Mesenchymal stem cell (in vitro differentiated cells and primary cell): ENCODE measurements at regions not wholly inside any gene's neighbourhood (a gene's known extent, or its start where the extent isn't known, plus 50 kb on each side); places are given as distances from the start of the nearest gene placed in this dataset.
A peak's percentile ranks its signal among the peaks of the same experiment; 100 is the strongest.

Source experiments
- DNase-seq: peaks from one replicate; pipeline ENCODE4 v3.0.0-alpha.2; 2013
- H2AFZ ChIP-seq: one replicate; pipeline ENCODE4 v1.6.1; 2013; ENCODE audit warnings: low read depth, mild to moderate bottlenecking, control low read depth, inconsistent platforms, low read length, moderate library complexity
- H2AK5ac ChIP-seq: 2 replicates; pipeline ENCODE4 v1.6.1; 2013; ENCODE audit warnings: low read length, moderate library complexity, mild to moderate bottlenecking, inconsistent platforms; ENCODE audit not compliant: severe bottlenecking
- H2BK120ac ChIP-seq: one replicate; pipeline ENCODE4 v1.6.1; 2013; ENCODE audit warnings: low read depth, mild to moderate bottlenecking, inconsistent platforms, low read length, moderate library complexity
- H2BK12ac ChIP-seq, 2 experiments: one replicate each; pipeline ENCODE4 v1.6.1; 2013; ENCODE audit warnings: inconsistent platforms in 2 of 2, low read length in 2 of 2, mild to moderate bottlenecking in 2 of 2, moderate library complexity in 2 of 2, control low read depth in 1 of 2
- H2BK15ac ChIP-seq: one replicate; pipeline ENCODE4 v1.6.1; 2013; ENCODE audit warnings: mild to moderate bottlenecking, low read depth, inconsistent platforms; ENCODE audit not compliant: poor library complexity, severe bottlenecking
- H2BK5ac ChIP-seq: 2 replicates; pipeline ENCODE4 v1.6.1; 2013; ENCODE audit warnings: low read depth, mild to moderate bottlenecking, low read length, control low read depth, inconsistent platforms; ENCODE audit not compliant: poor library complexity, severe bottlenecking
- H3K14ac ChIP-seq, 2 experiments: one replicate each; pipeline ENCODE4 v1.6.1; 2013; ENCODE audit warnings: inconsistent platforms in 2 of 2, low read length in 2 of 2, control low read depth in 1 of 2, mild to moderate bottlenecking in 1 of 2, moderate library complexity in 1 of 2
- H3K18ac ChIP-seq, 2 experiments: one replicate each; pipeline ENCODE4 v1.6.1; 2013; ENCODE audit warnings: inconsistent platforms in 2 of 2, low read length in 2 of 2, control low read depth in 1 of 2, low read depth in 1 of 2, mild to moderate bottlenecking in 1 of 2
- H3K23ac ChIP-seq, 2 experiments: one replicate each; pipeline ENCODE4 v1.6.1; 2013; ENCODE audit warnings: inconsistent platforms in 2 of 2, low read length in 2 of 2, mild to moderate bottlenecking in 2 of 2, moderate library complexity in 2 of 2, control low read depth in 1 of 2
- H3K27ac ChIP-seq: 2 replicates; pipeline ENCODE4 v1.5.1; 2013; ENCODE audit warnings: mild to moderate bottlenecking, moderate library complexity, low read length, control low read depth, inconsistent platforms; ENCODE audit not compliant: poor library complexity, severe bottlenecking
- H3K27me3 ChIP-seq, 2 experiments: 2 replicates each; pipeline versions ENCODE4 v1.6.1 to v1.7.0; 2013; ENCODE audit warnings: low read length in 2 of 2, mild to moderate bottlenecking in 2 of 2, moderate library complexity in 2 of 2, control low read depth in 1 of 2, inconsistent platforms in 1 of 2; ENCODE audit not compliant: control insufficient read depth in 1 of 2, insufficient read depth in 1 of 2
- H3K36me3 ChIP-seq, 2 experiments: 2 replicates each; pipeline versions ENCODE4 v1.6.1 to v1.7.0; 2013; ENCODE audit warnings: low read length in 2 of 2, control low read depth in 1 of 2, inconsistent platforms in 1 of 2, low read depth in 1 of 2, mild to moderate bottlenecking in 1 of 2; ENCODE audit not compliant: insufficient read depth in 2 of 2, control insufficient read depth in 1 of 2
- H3K4ac ChIP-seq, 2 experiments: one replicate each; pipeline ENCODE4 v1.6.1; 2013; ENCODE audit warnings: inconsistent platforms in 2 of 2, low read length in 2 of 2, mild to moderate bottlenecking in 2 of 2, moderate library complexity in 2 of 2, control low read depth in 1 of 2, low read depth in 1 of 2
- H3K4me1 ChIP-seq: 2 replicates; pipeline ENCODE4 v1.6.1; 2013; ENCODE audit warnings: low read depth, low read length, control low read depth; ENCODE audit not compliant: control insufficient read depth, insufficient read depth
- H3K4me2 ChIP-seq: 2 replicates; pipeline ENCODE4 v1.6.1; 2013; ENCODE audit warnings: low read length, mild to moderate bottlenecking, inconsistent platforms; ENCODE audit not compliant: poor library complexity, severe bottlenecking
- H3K4me3 ChIP-seq, 2 experiments: 2 replicates each; pipeline versions ENCODE4 v1.5.1 to v1.7.0; 2013; ENCODE audit warnings: low read length in 2 of 2, mild to moderate bottlenecking in 2 of 2, control low read depth in 1 of 2, low read depth in 1 of 2; ENCODE audit not compliant: insufficient read depth in 1 of 2
- H3K79me1 ChIP-seq: replicated peaks from 2 replicates; pipeline ENCODE4 v1.6.1; 2013; ENCODE audit warnings: mild to moderate bottlenecking, control low read depth, low read length, inconsistent platforms; ENCODE audit not compliant: poor library complexity, severe bottlenecking
- H3K9ac ChIP-seq: 2 replicates; pipeline ENCODE4 v1.7.0; 2013; ENCODE audit warnings: mild to moderate bottlenecking, low read length, moderate library complexity
- H3K9me3 ChIP-seq: 2 replicates; pipeline ENCODE4 v1.7.0; 2013; ENCODE audit warnings: mild to moderate bottlenecking, low read length; ENCODE audit not compliant: control insufficient read depth
- H4K8ac ChIP-seq: one replicate; pipeline ENCODE4 v1.6.1; 2013; ENCODE audit warnings: inconsistent platforms, mild to moderate bottlenecking, low read length, moderate library complexity
- H4K91ac ChIP-seq: one replicate; pipeline ENCODE4 v1.6.1; 2013; ENCODE audit warnings: mild to moderate bottlenecking, low read length, inconsistent platforms
- WGBS: methylation state at CpG from one replicate; pipeline ENCODE4 v1.1.7; 2013; ENCODE audit warnings: mixed read lengths; 5-methylcytosine and 5-hydroxymethylcytosine counted together

DNA sequence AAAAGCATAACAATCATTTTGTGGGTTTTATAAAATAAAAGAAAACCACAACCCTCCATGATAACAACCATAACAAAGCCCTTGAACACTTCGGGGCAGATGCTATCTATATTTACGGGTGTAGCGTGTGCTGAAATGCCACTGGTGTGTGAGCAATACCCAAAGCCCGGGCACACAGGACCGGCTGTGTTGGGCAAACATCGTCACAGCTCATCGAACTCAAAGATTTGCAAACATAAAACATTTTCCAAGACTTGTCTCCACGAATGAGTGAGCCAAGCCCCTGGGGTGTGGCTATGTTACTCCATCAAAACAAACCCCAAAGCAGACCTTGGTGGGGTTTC is 290.2 kb downstream of the LPIN1 start:
- H3K14ac ChIP-seq: no peak overlapping the region
- no peak overlapping the region for H2BK5ac ChIP-seq
- no peak overlapping the region for H4K8ac ChIP-seq
- WGBS: 95% methylated on average over 7 of the region's 8 CpGs
- no peak overlapping the region for H2AFZ ChIP-seq
- H3K27ac ChIP-seq: no peak overlapping the region
- H3K4me1 ChIP-seq: peaks cover 9% of the 10 kb centered on the region
- no peak overlapping the region for H3K4ac ChIP-seq
- peaks cover 30% of the 10 kb centered on the region for H3K9me3 ChIP-seq
- no peak overlapping the region for H2BK15ac ChIP-seq
- no peak overlapping the region for H3K4me2 ChIP-seq
- no peak overlapping the region for H3K18ac ChIP-seq
- DNase-seq: no peak
- H2BK12ac ChIP-seq: no peak overlapping the region
- no peak overlapping the region for H3K4me3 ChIP-seq
- H3K36me3 ChIP-seq: no peaks in the 10 kb centered on the region
- H2AK5ac ChIP-seq: no peak overlapping the region
- no peak overlapping the region for H3K9ac ChIP-seq
- H2BK120ac ChIP-seq: no peak overlapping the region
- H4K91ac ChIP-seq: no peak overlapping the region
- no peaks in the 10 kb centered on the region for H3K27me3 ChIP-seq
- H3K79me1 ChIP-seq: no peaks in the 10 kb centered on the region
- no peak overlapping the region for H3K23ac ChIP-seq

GRCh38 chr2:12037301-12037700 is 290.9 kb downstream of the LPIN1 start:
- no peak overlapping the region for H3K4me3 ChIP-seq
- H3K14ac ChIP-seq: no peak overlapping the region
- WGBS: 92% methylated on average over 2 of the region's 2 CpGs

GRCh38 chr2:12041236-12041635 is 294.8 kb downstream of the LPIN1 start:
- Histone ChIP-seq H3K4ac (no peak overlapping the region), H2BK12ac (no peak overlapping the region), H2BK5ac (no peak overlapping the region), H3K4me1 (peaks cover 2% of the 10 kb centered on the region), H2BK120ac (no peak overlapping the region), H3K18ac (no peak overlapping the region), H3K79me1 (no peaks in the 10 kb centered on the region), H3K4me3 (no peak overlapping the region), H3K27ac (no peak overlapping the region), H3K4me2 (no peak overlapping the region), H2AFZ (no peak overlapping the region), H3K36me3 (no peaks in the 10 kb centered on the region), H3K14ac (no peak overlapping the region), H3K23ac (no peak overlapping the region), H3K9me3 (peaks cover 30% of the 10 kb centered on the region), H3K27me3 (no peaks in the 10 kb centered on the region), H4K91ac (no peak overlapping the region), H2AK5ac (no peak overlapping the region), H2BK15ac (no peak overlapping the region), H3K9ac (no peak overlapping the region), H4K8ac (no peak overlapping the region)
- DNase-seq: no peak
- WGBS: 96% methylated on average over 3 of the region's 6 CpGs

More at GRCh38 chr2:12037301-12037700, 290.9 kb downstream of the LPIN1 start:
- Histone ChIP-seq H2BK5ac (no peak overlapping the region), H3K4ac (no peak overlapping the region), H2BK12ac (no peak overlapping the region), H3K4me2 (no peak overlapping the region), H4K91ac (peak overlapping the region; percentile 28), H3K79me1 (no peaks in the 10 kb centered on the region), H3K4me1 (peaks cover 6% of the 10 kb centered on the region), H3K9ac (no peak overlapping the region), H3K27ac (no peak overlapping the region), H3K23ac (no peak overlapping the region), H2AK5ac (no peak overlapping the region), H3K18ac (no peak overlapping the region), H2BK15ac (no peak overlapping the region), H3K27me3 (no peaks in the 10 kb centered on the region), H3K36me3 (no peaks in the 10 kb centered on the region), H3K9me3 (peaks cover 30% of the 10 kb centered on the region), H2AFZ (no peak overlapping the region), H4K8ac (no peak overlapping the region), H2BK120ac (no peak overlapping the region)
- no peak for DNase-seq

GRCh38 chr2:12043131-12043530 is 296.7 kb downstream of the LPIN1 start:
- Histone ChIP-seq H2AK5ac (no peak overlapping the region), H4K91ac (no peak overlapping the region), H3K23ac (no peak overlapping the region), H3K27ac (no peak overlapping the region), H2AFZ (no peak overlapping the region), H3K79me1 (no peaks in the 10 kb centered on the region), H3K14ac (no peak overlapping the region), H3K18ac (no peak overlapping the region), H3K9me3 (peaks cover 30% of the 10 kb centered on the region), H3K4me3 (no peak overlapping the region), H3K4me1 (peaks cover 3% of the 10 kb centered on the region), H3K4me2 (no peak overlapping the region), H2BK5ac (no peak overlapping the region), H2BK12ac (no peak overlapping the region), H4K8ac (no peak overlapping the region), H3K9ac (no peak overlapping the region), H2BK120ac (no peak overlapping the region), H3K4ac (no peak overlapping the region), H3K27me3 (no peaks in the 10 kb centered on the region), H2BK15ac (no peak overlapping the region), H3K36me3 (no peaks in the 10 kb centered on the region)
- no peak for DNase-seq
- 75% methylated on average over 1 of the region's 2 CpGs for WGBS
